Panc1 (cell line): ENCODE measurements at regions not wholly inside any gene's neighbourhood (a gene's known extent, or its start where the extent isn't known, plus 50 kb on each side); places are given as distances from the start of the nearest gene placed in this dataset.

Source experiments
- CTCF ChIP-seq: fragments of 450-650 bp; IDR thresholded peaks from 2 replicates; pipeline ENCODE4 v1.5.1; 2017; ENCODE audit warnings: mild to moderate bottlenecking
- POLR2AphosphoS5 ChIP-seq: IDR thresholded peaks from 2 replicates; pipeline ENCODE4 v1.6.1; 2012; ENCODE audit warnings: mild to moderate bottlenecking, low read depth, low read length, moderate library complexity
- SIN3A ChIP-seq: IDR thresholded peaks from 2 replicates; pipeline ENCODE4 v1.6.1; 2012; ENCODE audit warnings: low read depth, mild to moderate bottlenecking, low read length, moderate library complexity, borderline replicate concordance; ENCODE audit not compliant: insufficient read depth
- TCF7L2 ChIP-seq: IDR thresholded peaks from 2 replicates; pipeline ENCODE4 v1.6.1; 2011; ENCODE audit warnings: mild to moderate bottlenecking, low read depth, low read length, inconsistent platforms
- TF ChIP-seq, protein P1 (sequence below), 2 experiments: IDR thresholded peaks; 2 replicates each; pipeline ENCODE4 v1.6.1; 2011 to 2012; ENCODE audit warnings: low read depth in 2 of 2, control low read depth in 1 of 2, low read length in 1 of 2, mild to moderate bottlenecking in 1 of 2, moderate library complexity in 1 of 2; ENCODE audit not compliant: insufficient read depth in 1 of 2

- TF ChIP-seq CTCF = no peak
- TF ChIP-seq, protein P1, sequence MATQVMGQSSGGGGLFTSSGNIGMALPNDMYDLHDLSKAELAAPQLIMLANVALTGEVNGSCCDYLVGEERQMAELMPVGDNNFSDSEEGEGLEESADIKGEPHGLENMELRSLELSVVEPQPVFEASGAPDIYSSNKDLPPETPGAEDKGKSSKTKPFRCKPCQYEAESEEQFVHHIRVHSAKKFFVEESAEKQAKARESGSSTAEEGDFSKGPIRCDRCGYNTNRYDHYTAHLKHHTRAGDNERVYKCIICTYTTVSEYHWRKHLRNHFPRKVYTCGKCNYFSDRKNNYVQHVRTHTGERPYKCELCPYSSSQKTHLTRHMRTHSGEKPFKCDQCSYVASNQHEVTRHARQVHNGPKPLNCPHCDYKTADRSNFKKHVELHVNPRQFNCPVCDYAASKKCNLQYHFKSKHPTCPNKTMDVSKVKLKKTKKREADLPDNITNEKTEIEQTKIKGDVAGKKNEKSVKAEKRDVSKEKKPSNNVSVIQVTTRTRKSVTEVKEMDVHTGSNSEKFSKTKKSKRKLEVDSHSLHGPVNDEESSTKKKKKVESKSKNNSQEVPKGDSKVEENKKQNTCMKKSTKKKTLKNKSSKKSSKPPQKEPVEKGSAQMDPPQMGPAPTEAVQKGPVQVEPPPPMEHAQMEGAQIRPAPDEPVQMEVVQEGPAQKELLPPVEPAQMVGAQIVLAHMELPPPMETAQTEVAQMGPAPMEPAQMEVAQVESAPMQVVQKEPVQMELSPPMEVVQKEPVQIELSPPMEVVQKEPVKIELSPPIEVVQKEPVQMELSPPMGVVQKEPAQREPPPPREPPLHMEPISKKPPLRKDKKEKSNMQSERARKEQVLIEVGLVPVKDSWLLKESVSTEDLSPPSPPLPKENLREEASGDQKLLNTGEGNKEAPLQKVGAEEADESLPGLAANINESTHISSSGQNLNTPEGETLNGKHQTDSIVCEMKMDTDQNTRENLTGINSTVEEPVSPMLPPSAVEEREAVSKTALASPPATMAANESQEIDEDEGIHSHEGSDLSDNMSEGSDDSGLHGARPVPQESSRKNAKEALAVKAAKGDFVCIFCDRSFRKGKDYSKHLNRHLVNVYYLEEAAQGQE (IDR thresholded peaks at IDR 0.05; ENCODE audit: insufficient read depth in 1 of 2, low read depth in 2 of 2, low read length in 1 of 2) = no peak
- TF ChIP-seq POLR2AphosphoS5 = no peak
- no peak for TF ChIP-seq TCF7L2
- no peak for TF ChIP-seq SIN3A
Observed at GRCh38 chr6:23354004-23354403, 772.0 kb upstream of the NRSN1 start.
